Chondrocyte (in vitro differentiated cells): ENCODE measurements at regions not wholly inside any gene's neighbourhood (a gene's known extent, or its start where the extent isn't known, plus 50 kb on each side); places are given as distances from the start of the nearest gene placed in this dataset.

Experiments used
- DNase-seq: peaks from one replicate; pipeline ENCODE4 v3.0.0; 2021; ENCODE audit warnings: mixed read lengths, low spot score
- H3K27ac Mint-ChIP-seq: one replicate; pipeline ENCODE4 v1.8.0; 2021; ENCODE audit warnings: mild to moderate bottlenecking, moderate library complexity, mixed read lengths; ENCODE audit not compliant: unreplicated experiment
- H3K27me3 Mint-ChIP-seq: 2 replicates; pipeline ENCODE4 v1.8.0; 2021; ENCODE audit warnings: low read depth, mixed read lengths
- H3K36me3 Mint-ChIP-seq: 2 replicates; pipeline ENCODE4 v1.8.0; 2021; ENCODE audit warnings: low read depth, mixed read lengths
- H3K4me1 Mint-ChIP-seq: 2 replicates; pipeline ENCODE4 v1.8.0; 2021; ENCODE audit warnings: low read depth, mild to moderate bottlenecking, mixed read lengths
- H3K4me3 Mint-ChIP-seq: one replicate; pipeline ENCODE4 v1.8.0; 2021; ENCODE audit warnings: mild to moderate bottlenecking, moderate library complexity, mixed read lengths; ENCODE audit not compliant: unreplicated experiment
- H3K9me3 Mint-ChIP-seq: 2 replicates; pipeline ENCODE4 v1.8.0; 2021; ENCODE audit warnings: low read depth, mixed read lengths
- TF ChIP-seq, protein P1 (sequence below): fragments of 200-600 bp; sonication (generic); IDR thresholded peaks from 2 replicates; pipeline ENCODE4 v1.5.0; 2021; ENCODE audit warnings: antibody characterized with exemption, mild to moderate bottlenecking, moderate library complexity

DNA sequence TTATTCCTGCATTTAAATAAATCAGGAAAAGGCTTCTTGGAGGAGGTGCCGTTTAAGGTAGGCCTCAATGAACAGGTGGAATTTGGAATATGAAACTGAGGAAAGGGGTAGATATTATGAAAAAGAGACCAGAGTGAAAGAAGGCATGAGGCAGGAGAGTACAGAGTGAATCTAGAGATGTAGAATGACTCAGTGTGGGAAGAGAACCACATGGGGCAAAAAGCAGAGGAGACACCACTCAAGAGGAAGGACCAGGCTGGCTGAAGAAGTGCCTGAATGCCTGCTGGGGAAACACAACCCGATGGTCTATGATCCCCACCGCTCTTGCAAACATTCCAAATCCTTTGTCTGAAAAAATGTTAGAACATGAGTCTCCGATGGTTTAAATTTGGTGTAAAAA is 1134.1 kb downstream of the VRK1 start:
- no peak for DNase-seq
- H3K27me3 Mint-ChIP-seq: no peaks in the 10 kb centered on the region
- no peaks in the 10 kb centered on the region for H3K36me3 Mint-ChIP-seq
- no peak overlapping the region for H3K4me3 Mint-ChIP-seq
- TF ChIP-seq, protein P1, sequence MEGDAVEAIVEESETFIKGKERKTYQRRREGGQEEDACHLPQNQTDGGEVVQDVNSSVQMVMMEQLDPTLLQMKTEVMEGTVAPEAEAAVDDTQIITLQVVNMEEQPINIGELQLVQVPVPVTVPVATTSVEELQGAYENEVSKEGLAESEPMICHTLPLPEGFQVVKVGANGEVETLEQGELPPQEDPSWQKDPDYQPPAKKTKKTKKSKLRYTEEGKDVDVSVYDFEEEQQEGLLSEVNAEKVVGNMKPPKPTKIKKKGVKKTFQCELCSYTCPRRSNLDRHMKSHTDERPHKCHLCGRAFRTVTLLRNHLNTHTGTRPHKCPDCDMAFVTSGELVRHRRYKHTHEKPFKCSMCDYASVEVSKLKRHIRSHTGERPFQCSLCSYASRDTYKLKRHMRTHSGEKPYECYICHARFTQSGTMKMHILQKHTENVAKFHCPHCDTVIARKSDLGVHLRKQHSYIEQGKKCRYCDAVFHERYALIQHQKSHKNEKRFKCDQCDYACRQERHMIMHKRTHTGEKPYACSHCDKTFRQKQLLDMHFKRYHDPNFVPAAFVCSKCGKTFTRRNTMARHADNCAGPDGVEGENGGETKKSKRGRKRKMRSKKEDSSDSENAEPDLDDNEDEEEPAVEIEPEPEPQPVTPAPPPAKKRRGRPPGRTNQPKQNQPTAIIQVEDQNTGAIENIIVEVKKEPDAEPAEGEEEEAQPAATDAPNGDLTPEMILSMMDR: no peak
- peaks cover 15% of the 10 kb centered on the region for H3K9me3 Mint-ChIP-seq
- H3K4me1 Mint-ChIP-seq: no peaks in the 10 kb centered on the region
- H3K27ac Mint-ChIP-seq: no peak overlapping the region

GRCh38 chr14:97942921-97943320 is 1145.7 kb downstream of the VRK1 start:
- Mint-ChIP-seq H3K36me3 (no peaks in the 10 kb centered on the region), H3K27ac (no peak overlapping the region), H3K4me3 (no peak overlapping the region), H3K27me3 (no peaks in the 10 kb centered on the region), H3K9me3 (peaks cover 14% of the 10 kb centered on the region), H3K4me1 (no peaks in the 10 kb centered on the region)
- no peak for DNase-seq
- TF ChIP-seq, protein P1: no peak

DNA sequence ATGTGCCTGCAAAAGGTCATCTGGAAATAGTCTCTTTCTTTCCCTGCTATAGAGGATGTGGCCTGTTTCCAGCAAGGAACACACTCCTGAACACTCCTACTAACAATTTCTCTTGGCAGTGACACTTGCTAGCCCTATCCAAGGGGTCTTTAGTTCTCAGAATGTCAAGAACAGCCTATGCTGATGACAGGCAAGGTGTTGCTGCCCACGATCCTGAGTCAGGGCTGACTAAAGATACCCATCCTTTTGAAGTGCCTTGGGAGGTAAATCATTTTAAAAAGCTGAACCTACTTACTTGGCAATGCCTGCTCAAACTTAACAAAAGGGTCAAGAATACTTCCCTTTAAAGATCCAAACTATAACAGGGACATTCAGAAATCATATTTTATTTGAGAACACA is 1146.4 kb downstream of the VRK1 start:
- Mint-ChIP-seq H3K4me3 (no peak overlapping the region), H3K27ac (no peak overlapping the region), H3K9me3 (peaks cover 11% of the 10 kb centered on the region), H3K27me3 (no peaks in the 10 kb centered on the region), H3K36me3 (no peaks in the 10 kb centered on the region), H3K4me1 (no peaks in the 10 kb centered on the region)
- TF ChIP-seq, protein P1: no peak
- no peak for DNase-seq

DNA sequence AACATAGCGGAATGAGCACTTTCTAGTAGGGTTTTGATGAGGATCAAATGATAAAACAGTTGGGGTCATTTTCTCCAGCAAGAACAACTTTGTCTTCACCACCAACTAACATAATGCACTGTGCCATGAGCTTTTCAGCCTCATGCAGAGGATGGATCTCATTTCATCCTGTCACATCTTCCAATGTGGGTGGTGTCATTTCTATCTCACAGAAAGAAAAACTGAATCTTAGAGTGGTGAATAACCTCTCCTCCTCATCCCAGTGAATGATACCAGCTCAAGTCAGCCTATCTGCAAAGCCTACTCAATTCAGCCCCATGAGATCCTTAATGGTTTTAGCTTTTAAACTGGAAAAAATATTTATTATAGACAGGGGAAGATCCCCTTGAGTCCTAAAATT is 1147.2 kb downstream of the VRK1 start:
- Mint-ChIP-seq H3K4me1 (no peaks in the 10 kb centered on the region), H3K27ac (no peak overlapping the region), H3K9me3 (peaks cover 6% of the 10 kb centered on the region), H3K4me3 (no peak overlapping the region), H3K36me3 (no peaks in the 10 kb centered on the region), H3K27me3 (no peaks in the 10 kb centered on the region)
- TF ChIP-seq, protein P1: no peak
- no peak for DNase-seq

DNA sequence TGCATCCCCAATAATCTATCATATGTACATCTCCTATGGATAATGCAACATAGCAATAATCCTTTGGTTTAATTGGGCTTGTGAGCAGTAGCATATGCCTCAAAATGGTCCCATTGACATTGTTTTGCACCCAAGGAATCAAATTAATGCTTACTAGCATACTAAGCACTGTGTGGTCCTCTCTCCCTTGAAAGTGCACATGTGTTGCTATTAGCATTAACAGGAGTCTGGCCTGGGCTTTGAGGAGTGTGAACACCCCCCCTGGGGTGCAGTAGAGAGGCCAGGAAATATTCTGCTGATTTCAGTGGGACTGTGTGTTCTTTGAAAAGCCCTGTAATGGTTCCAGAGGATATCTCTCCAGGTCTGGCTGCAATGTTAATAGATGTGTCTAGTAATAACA is 1148.4 kb downstream of the VRK1 start:
- TF ChIP-seq, protein P1: no peak
- H3K4me3 Mint-ChIP-seq: no peak overlapping the region

More for the DNA sequence above, 1148.4 kb downstream of the VRK1 start:
- Mint-ChIP-seq H3K27me3 (no peaks in the 10 kb centered on the region), H3K36me3 (no peaks in the 10 kb centered on the region), H3K9me3 (peaks cover 5% of the 10 kb centered on the region), H3K27ac (no peak overlapping the region), H3K4me1 (no peaks in the 10 kb centered on the region)
- no peak for DNase-seq
